ENCODE measurements at regions not wholly inside any gene's neighbourhood (a gene's known extent, or its start where the extent isn't known, plus 50 kb on each side); places are given as distances from the start of the nearest gene placed in this dataset.

DNA sequence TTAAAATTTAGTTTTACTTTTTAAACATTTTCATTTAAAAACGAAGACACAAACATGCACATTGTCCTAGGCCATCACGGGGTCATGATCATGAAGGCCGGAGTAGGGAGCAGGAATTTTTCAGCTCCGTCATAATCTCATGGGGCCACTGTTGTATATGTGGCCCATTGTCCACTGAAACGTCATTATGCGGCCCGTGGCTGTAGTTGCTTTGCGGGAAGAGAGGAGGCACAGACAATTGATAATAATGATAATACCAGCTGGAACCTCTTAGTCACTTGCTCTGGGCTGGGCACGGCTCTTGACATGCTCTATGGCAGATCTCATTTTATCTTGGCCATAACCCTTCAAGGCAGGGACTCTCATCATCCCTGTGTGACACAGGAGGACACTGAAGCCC is 56.5 kb upstream of the FNDC1 start (continued):
- TF ChIP-seq, protein P1, sequence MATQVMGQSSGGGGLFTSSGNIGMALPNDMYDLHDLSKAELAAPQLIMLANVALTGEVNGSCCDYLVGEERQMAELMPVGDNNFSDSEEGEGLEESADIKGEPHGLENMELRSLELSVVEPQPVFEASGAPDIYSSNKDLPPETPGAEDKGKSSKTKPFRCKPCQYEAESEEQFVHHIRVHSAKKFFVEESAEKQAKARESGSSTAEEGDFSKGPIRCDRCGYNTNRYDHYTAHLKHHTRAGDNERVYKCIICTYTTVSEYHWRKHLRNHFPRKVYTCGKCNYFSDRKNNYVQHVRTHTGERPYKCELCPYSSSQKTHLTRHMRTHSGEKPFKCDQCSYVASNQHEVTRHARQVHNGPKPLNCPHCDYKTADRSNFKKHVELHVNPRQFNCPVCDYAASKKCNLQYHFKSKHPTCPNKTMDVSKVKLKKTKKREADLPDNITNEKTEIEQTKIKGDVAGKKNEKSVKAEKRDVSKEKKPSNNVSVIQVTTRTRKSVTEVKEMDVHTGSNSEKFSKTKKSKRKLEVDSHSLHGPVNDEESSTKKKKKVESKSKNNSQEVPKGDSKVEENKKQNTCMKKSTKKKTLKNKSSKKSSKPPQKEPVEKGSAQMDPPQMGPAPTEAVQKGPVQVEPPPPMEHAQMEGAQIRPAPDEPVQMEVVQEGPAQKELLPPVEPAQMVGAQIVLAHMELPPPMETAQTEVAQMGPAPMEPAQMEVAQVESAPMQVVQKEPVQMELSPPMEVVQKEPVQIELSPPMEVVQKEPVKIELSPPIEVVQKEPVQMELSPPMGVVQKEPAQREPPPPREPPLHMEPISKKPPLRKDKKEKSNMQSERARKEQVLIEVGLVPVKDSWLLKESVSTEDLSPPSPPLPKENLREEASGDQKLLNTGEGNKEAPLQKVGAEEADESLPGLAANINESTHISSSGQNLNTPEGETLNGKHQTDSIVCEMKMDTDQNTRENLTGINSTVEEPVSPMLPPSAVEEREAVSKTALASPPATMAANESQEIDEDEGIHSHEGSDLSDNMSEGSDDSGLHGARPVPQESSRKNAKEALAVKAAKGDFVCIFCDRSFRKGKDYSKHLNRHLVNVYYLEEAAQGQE (IDR thresholded peaks at IDR 0.05; ENCODE audit: unreplicated experiment), result no peak
- no peak for TF ChIP-seq NANOG (IDR thresholded peaks at IDR 0.05; ENCODE audit: borderline replicate concordance)
- no peak for TF ChIP-seq CREB1 (CRISPR knock-in tag; IDR thresholded peaks at IDR 0.05; ENCODE audit: low read depth)
- TF ChIP-seq STAT1 (IDR thresholded peaks at IDR 0.05; ENCODE audit: unreplicated experiment), result no peak
- TF ChIP-seq ZNF114 (CRISPR knock-in tag; IDR thresholded peaks at IDR 0.05), result no peak
- TF ChIP-seq JUNB (IDR thresholded peaks at IDR 0.05; ENCODE audit: unreplicated experiment), result no peak

DNA sequence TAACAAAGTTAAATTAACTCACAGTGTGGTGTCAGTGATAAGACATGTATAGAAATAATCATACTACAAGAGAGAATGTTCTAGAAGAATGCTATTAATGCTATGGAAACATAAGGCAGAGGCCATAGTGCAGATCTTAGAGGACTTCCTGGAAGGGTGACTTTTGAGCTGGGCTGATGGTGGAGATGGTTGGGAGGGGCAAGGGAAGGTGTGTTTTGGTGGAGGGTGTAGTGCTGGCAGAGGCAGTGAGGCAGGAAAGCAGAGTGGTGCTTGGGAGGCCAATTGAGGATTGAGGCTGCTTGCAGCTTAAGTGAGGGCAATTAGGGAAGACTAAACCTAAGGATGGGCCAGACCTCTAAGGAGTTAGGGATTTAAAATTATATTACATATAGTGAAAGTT is 58.5 kb upstream of the FNDC1 start:
- H3K27ac ChIP-seq (ENCODE audit: low read depth), result no peak overlapping the region
- Mint-ChIP-seq H3K9me3 (no peaks in the 10 kb centered on the region), H3K4me3 (no peak overlapping the region), H3K36me3 (ENCODE audit: low read depth) (no peaks in the 10 kb centered on the region), H3K27me3 (ENCODE audit: insufficient read depth, low read depth, poor library complexity) (peaks cover 6% of the 10 kb centered on the region), H3K27ac (no peak overlapping the region), H3K4me1 (peaks cover 15% of the 10 kb centered on the region)
- H3K4me1 ChIP-seq (ENCODE audit: insufficient read depth), result peaks cover 2% of the 10 kb centered on the region; the same call in 1 of the 2 replicates
- H3K27me3 ChIP-seq (ENCODE audit: insufficient read depth), result no peaks in the 10 kb centered on the region
- H3K36me3 ChIP-seq (ENCODE audit: insufficient read depth), result no peaks in the 10 kb centered on the region
- no peak overlapping the region for H3K4me3 ChIP-seq
- H3F3A ChIP-seq (replicated peaks; ENCODE audit: low read depth), result no peaks in the 10 kb centered on the region
- H3K79me2 ChIP-seq (replicated peaks; ENCODE audit: insufficient read depth), result no peaks in the 10 kb centered on the region
- DNase-seq (ENCODE audit: low spot score), result no peak
- ATAC-seq, result no peak
- H2AFZ ChIP-seq, result no peak overlapping the region
- H4K20me1 ChIP-seq (replicated peaks; ENCODE audit: insufficient read depth), result no peaks in the 10 kb centered on the region
- peaks cover 3% of the 10 kb centered on the region; the same call in 1 of the 2 replicates for H3K9me2 ChIP-seq (ENCODE audit: insufficient read depth)
- no peak overlapping the region for H3K4me2 ChIP-seq
- TF ChIP-seq, protein P2, sequence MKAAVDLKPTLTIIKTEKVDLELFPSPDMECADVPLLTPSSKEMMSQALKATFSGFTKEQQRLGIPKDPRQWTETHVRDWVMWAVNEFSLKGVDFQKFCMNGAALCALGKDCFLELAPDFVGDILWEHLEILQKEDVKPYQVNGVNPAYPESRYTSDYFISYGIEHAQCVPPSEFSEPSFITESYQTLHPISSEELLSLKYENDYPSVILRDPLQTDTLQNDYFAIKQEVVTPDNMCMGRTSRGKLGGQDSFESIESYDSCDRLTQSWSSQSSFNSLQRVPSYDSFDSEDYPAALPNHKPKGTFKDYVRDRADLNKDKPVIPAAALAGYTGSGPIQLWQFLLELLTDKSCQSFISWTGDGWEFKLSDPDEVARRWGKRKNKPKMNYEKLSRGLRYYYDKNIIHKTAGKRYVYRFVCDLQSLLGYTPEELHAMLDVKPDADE (IDR thresholded peaks at IDR 0.05), result no peak
- TF ChIP-seq, protein P1 (IDR thresholded peaks at IDR 0.05; ENCODE audit: unreplicated experiment), result no peak
- TF ChIP-seq ZNF331 (CRISPR knock-in tag; IDR thresholded peaks at IDR 0.05; ENCODE audit: low read depth) (no peak), JUNB (IDR thresholded peaks at IDR 0.05; ENCODE audit: unreplicated experiment) (no peak), POLR2AphosphoS5 (IDR thresholded peaks at IDR 0.05; ENCODE audit: low read depth) (no peak)
- TF ChIP-seq, protein P3, sequence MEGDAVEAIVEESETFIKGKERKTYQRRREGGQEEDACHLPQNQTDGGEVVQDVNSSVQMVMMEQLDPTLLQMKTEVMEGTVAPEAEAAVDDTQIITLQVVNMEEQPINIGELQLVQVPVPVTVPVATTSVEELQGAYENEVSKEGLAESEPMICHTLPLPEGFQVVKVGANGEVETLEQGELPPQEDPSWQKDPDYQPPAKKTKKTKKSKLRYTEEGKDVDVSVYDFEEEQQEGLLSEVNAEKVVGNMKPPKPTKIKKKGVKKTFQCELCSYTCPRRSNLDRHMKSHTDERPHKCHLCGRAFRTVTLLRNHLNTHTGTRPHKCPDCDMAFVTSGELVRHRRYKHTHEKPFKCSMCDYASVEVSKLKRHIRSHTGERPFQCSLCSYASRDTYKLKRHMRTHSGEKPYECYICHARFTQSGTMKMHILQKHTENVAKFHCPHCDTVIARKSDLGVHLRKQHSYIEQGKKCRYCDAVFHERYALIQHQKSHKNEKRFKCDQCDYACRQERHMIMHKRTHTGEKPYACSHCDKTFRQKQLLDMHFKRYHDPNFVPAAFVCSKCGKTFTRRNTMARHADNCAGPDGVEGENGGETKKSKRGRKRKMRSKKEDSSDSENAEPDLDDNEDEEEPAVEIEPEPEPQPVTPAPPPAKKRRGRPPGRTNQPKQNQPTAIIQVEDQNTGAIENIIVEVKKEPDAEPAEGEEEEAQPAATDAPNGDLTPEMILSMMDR (conservative IDR thresholded peaks at IDR 0.05; ENCODE audit: low read depth in 2 of 2), result no peak

Measured in GM23338 (cell line).